Naive B cell (primary cell): ENCODE measurements at regions not wholly inside any gene's neighbourhood (a gene's known extent, or its start where the extent isn't known, plus 50 kb on each side); places are given as distances from the start of the nearest gene placed in this dataset.
"Not testable (repeated sequence)": the region's sequence is repeated elsewhere in the genome, so short reads cannot be mapped to it uniquely, and the experiment has no call there.

Source experiments
- ATAC-seq, 2 donors: fragments of 150-1000 bp; cut with Tn5 transposase; 2 replicates each; pipeline ENCODE4 v1.10.0; 2021; ENCODE audit warnings: low read depth in 2 of 2, mild to moderate bottlenecking in 2 of 2, moderate library complexity in 2 of 2
- DNase-seq: peaks from one replicate; pipeline ENCODE4 v3.0.0; 2022
- H3K27ac Mint-ChIP-seq, 6 donors: one replicate each; pipeline ENCODE4 v1.8.0; 2020 to 2022; ENCODE audit warnings: mild to moderate bottlenecking in 6 of 6, mixed read lengths in 6 of 6, moderate library complexity in 5 of 6, inconsistent platforms in 2 of 6
- H3K27me3 Mint-ChIP-seq, 3 donors: one replicate each; pipeline ENCODE4 v1.8.0; 2021 to 2022; ENCODE audit warnings: mixed read lengths in 3 of 3, mild to moderate bottlenecking in 1 of 3
- H3K36me3 Mint-ChIP-seq, 2 donors: one replicate each; pipeline ENCODE4 v1.8.0; 2020 to 2022; ENCODE audit warnings: mixed read lengths in 2 of 2, inconsistent platforms in 1 of 2, mild to moderate bottlenecking in 1 of 2
- H3K4me1 Mint-ChIP-seq, 3 donors: one replicate each; pipeline ENCODE4 v1.8.0; 2020 to 2022; ENCODE audit warnings: mixed read lengths in 3 of 3, inconsistent platforms in 1 of 3, mild to moderate bottlenecking in 1 of 3, moderate library complexity in 1 of 3
- H3K4me3 Mint-ChIP-seq, 8 donors: one replicate each; pipeline ENCODE4 v1.8.0; 2020 to 2022; ENCODE audit warnings: mild to moderate bottlenecking in 8 of 8, mixed read lengths in 8 of 8, moderate library complexity in 8 of 8, inconsistent platforms in 2 of 8
- H3K9me3 Mint-ChIP-seq, 7 donors: one replicate each; pipeline ENCODE4 v1.8.0; 2020 to 2022; ENCODE audit warnings: mixed read lengths in 7 of 7, mild to moderate bottlenecking in 5 of 7, inconsistent platforms in 2 of 7, moderate library complexity in 1 of 7

GRCh38 chr10:81696609-81697388 is 178.2 kb upstream of the NRG3 start:
- Mint-ChIP-seq H3K27ac (no peak overlapping the region), H3K36me3 (peaks cover 0 to 10% of the 10 kb centered on the region in 2 donors), H3K27me3 (no peaks in the 10 kb centered on the region), H3K9me3 (peaks cover 6 to 37% (median 17%) of the 10 kb centered on the region in 7 donors), H3K4me1 (no peaks in the 10 kb centered on the region), H3K4me3 (no peak overlapping the region)
- ATAC-seq (no peak), DNase-seq (no peak)

- ATAC-seq (no peak), DNase-seq (no peak)
- Mint-ChIP-seq H3K4me3 (no peak overlapping the region), H3K9me3 (peaks cover 0 to 26% (median 7%) of the 10 kb centered on the region in 7 donors), H3K27me3 (peaks cover 0 to 3% (median 0%) of the 10 kb centered on the region in 3 donors), H3K27ac (no peak overlapping the region), H3K36me3 (no peaks in the 10 kb centered on the region), H3K4me1 (no peaks in the 10 kb centered on the region)
Observed at GRCh38 chr10:81704596-81704995, 170.4 kb upstream of the NRG3 start.

- no peaks in the 10 kb centered on the region for H3K36me3 Mint-ChIP-seq
- H3K9me3 Mint-ChIP-seq, result peaks cover 0 to 10% (median 0%) of the 10 kb centered on the region in 7 donors
- H3K27ac Mint-ChIP-seq, result no peak overlapping the region
- peaks cover 0 to 3% (median 0%) of the 10 kb centered on the region in 3 donors for H3K27me3 Mint-ChIP-seq
- H3K4me1 Mint-ChIP-seq, result no peaks in the 10 kb centered on the region
- no peak overlapping the region for H3K4me3 Mint-ChIP-seq
- ATAC-seq (no peak), DNase-seq (no peak)
Observed at GRCh38 chr10:81708416-81708815, 166.6 kb upstream of the NRG3 start.

- no peak overlapping the region for H3K27ac Mint-ChIP-seq
- ATAC-seq (no peak), DNase-seq (no peak)
- peaks cover 0 to 10% (median 0%) of the 10 kb centered on the region in 7 donors for H3K9me3 Mint-ChIP-seq
- H3K36me3 Mint-ChIP-seq, result no peaks in the 10 kb centered on the region
- no peaks in the 10 kb centered on the region for H3K4me1 Mint-ChIP-seq
- peaks cover 0 to 3% (median 0%) of the 10 kb centered on the region in 3 donors for H3K27me3 Mint-ChIP-seq
- H3K4me3 Mint-ChIP-seq, result no peak overlapping the region
Observed at GRCh38 chr10:81708929-81709328, 166.1 kb upstream of the NRG3 start.

- Mint-ChIP-seq H3K27me3 (no peaks in the 10 kb centered on the region), H3K4me3 (no peak overlapping the region), H3K4me1 (peaks cover 5 to 18% (median 12%) of the 10 kb centered on the region in 3 donors), H3K36me3 (no peaks in the 10 kb centered on the region), H3K27ac (no peak overlapping the region), H3K9me3 (peaks cover 0 to 1% (median 0%) of the 10 kb centered on the region in 7 donors)
- DNase-seq (no peak), ATAC-seq (no peak)
Observed at GRCh38 chr10:81722399-81722798, 152.6 kb upstream of the NRG3 start.

GRCh38 chr10:81724431-81724830 is 150.6 kb upstream of the NRG3 start:
- Mint-ChIP-seq H3K36me3 (no peaks in the 10 kb centered on the region), H3K4me3 (peak overlapping the region in 3 of 8 donors; percentile 6 to 54 (median 45))
- peak in 1 of 2 donors; percentile 28 for ATAC-seq

GRCh38 chr10:81725851-81726250 is 149.1 kb upstream of the NRG3 start:
- Mint-ChIP-seq H3K27ac (peak overlapping the region in 3 of 6 donors; percentile 35 to 60 (median 54)), H3K4me1 (peaks cover 5 to 18% (median 12%) of the 10 kb centered on the region in 3 donors), H3K36me3 (no peaks in the 10 kb centered on the region), H3K9me3 (peaks cover 0 to 1% (median 0%) of the 10 kb centered on the region in 7 donors), H3K4me3 (no peak overlapping the region), H3K27me3 (no peaks in the 10 kb centered on the region)
- ATAC-seq (no peak), DNase-seq (no peak)

More at GRCh38 chr10:81724431-81724830, 150.6 kb upstream of the NRG3 start:
- Mint-ChIP-seq H3K4me1 (peaks cover 5 to 18% (median 12%) of the 10 kb centered on the region in 3 donors), H3K27me3 (no peaks in the 10 kb centered on the region), H3K27ac (peak overlapping the region in 4 of 6 donors; percentile 54 to 83 (median 72)), H3K9me3 (peaks cover 0 to 1% (median 0%) of the 10 kb centered on the region in 7 donors)
- peak; percentile 2 for DNase-seq

- Mint-ChIP-seq H3K4me1 (peaks cover 5 to 18% (median 11%) of the 10 kb centered on the region in 3 donors), H3K4me3 (no peak overlapping the region)
Observed at GRCh38 chr10:81728692-81729091, 146.3 kb upstream of the NRG3 start.

GRCh38 chr10:81730891-81731290 is 144.1 kb upstream of the NRG3 start:
- no peak overlapping the region for H3K4me3 Mint-ChIP-seq
- no peaks in the 10 kb centered on the region for H3K36me3 Mint-ChIP-seq
- H3K4me1 Mint-ChIP-seq, result no peaks in the 10 kb centered on the region
- H3K9me3 Mint-ChIP-seq, result peaks cover 0 to 5% (median 0%) of the 10 kb centered on the region in 7 donors
- no peak overlapping the region for H3K27ac Mint-ChIP-seq
- ATAC-seq, result no peak
- no peak for DNase-seq
- H3K27me3 Mint-ChIP-seq, result no peaks in the 10 kb centered on the region

More at GRCh38 chr10:81728692-81729091, 146.3 kb upstream of the NRG3 start:
- ATAC-seq (no peak), DNase-seq (no peak)
- peaks cover 0 to 3% (median 0%) of the 10 kb centered on the region in 7 donors for H3K9me3 Mint-ChIP-seq
- no peak overlapping the region for H3K27ac Mint-ChIP-seq
- no peaks in the 10 kb centered on the region for H3K36me3 Mint-ChIP-seq
- no peaks in the 10 kb centered on the region for H3K27me3 Mint-ChIP-seq

GRCh38 chr10:81733542-81733941 is 141.5 kb upstream of the NRG3 start:
- H3K4me1 Mint-ChIP-seq, result no peaks in the 10 kb centered on the region
- H3K4me3 Mint-ChIP-seq, result no peak overlapping the region
- H3K9me3 Mint-ChIP-seq, result peaks cover 4 to 12% (median 8%) of the 10 kb centered on the region in 7 donors
- H3K36me3 Mint-ChIP-seq, result no peaks in the 10 kb centered on the region
- no peak for ATAC-seq
- no peaks in the 10 kb centered on the region for H3K27me3 Mint-ChIP-seq
- no peak overlapping the region for H3K27ac Mint-ChIP-seq
- DNase-seq, result no peak

- not testable (repeated sequence) for H3K27me3 Mint-ChIP-seq, H3K36me3 Mint-ChIP-seq, H3K27ac Mint-ChIP-seq, DNase-seq, ATAC-seq, H3K4me1 Mint-ChIP-seq, H3K4me3 Mint-ChIP-seq
- peaks cover 6 to 12% (median 10%) of the 10 kb centered on the region in 7 donors for H3K9me3 Mint-ChIP-seq
Observed at GRCh38 chr10:81735167-81735566, 139.8 kb upstream of the NRG3 start.

GRCh38 chr10:81759111-81759510 is 115.9 kb upstream of the NRG3 start:
- DNase-seq (no peak), ATAC-seq (no peak)
- Mint-ChIP-seq H3K4me3 (no peak overlapping the region), H3K4me1 (no peaks in the 10 kb centered on the region), H3K36me3 (no peaks in the 10 kb centered on the region), H3K27me3 (no peaks in the 10 kb centered on the region), H3K27ac (no peak overlapping the region), H3K9me3 (peaks cover 0 to 5% (median 2%) of the 10 kb centered on the region in 7 donors)

- Mint-ChIP-seq H3K36me3 (no peaks in the 10 kb centered on the region), H3K27ac (no peak overlapping the region), H3K4me3 (no peak overlapping the region), H3K4me1 (no peaks in the 10 kb centered on the region), H3K9me3 (peaks cover 0 to 11% (median 6%) of the 10 kb centered on the region in 7 donors), H3K27me3 (no peaks in the 10 kb centered on the region)
- DNase-seq (no peak), ATAC-seq (no peak)
Observed at GRCh38 chr10:81784111-81784597, 90.8 kb upstream of the NRG3 start.

- Mint-ChIP-seq H3K27ac (no peak overlapping the region), H3K9me3 (peaks cover 0 to 4% (median 0%) of the 10 kb centered on the region in 7 donors), H3K4me3 (no peak overlapping the region), H3K4me1 (no peaks in the 10 kb centered on the region), H3K36me3 (no peaks in the 10 kb centered on the region), H3K27me3 (no peaks in the 10 kb centered on the region)
- ATAC-seq (no peak), DNase-seq (no peak)
Observed at GRCh38 chr10:81792729-81793128, 82.3 kb upstream of the NRG3 start.
